ENCODE measurements at regions not wholly inside any gene's neighbourhood (a gene's known extent, or its start where the extent isn't known, plus 50 kb on each side); places are given as distances from the start of the nearest gene placed in this dataset.

- no peak for TF ChIP-seq GATA2 (IDR thresholded peaks at IDR 0.05; ENCODE audit: low read depth, low read length)
- TF ChIP-seq GATA3 (IDR thresholded peaks at IDR 0.05; ENCODE audit: low read depth, low read length), result no peak
Observed at GRCh38 chr20:24211972-24212371, 223.4 kb upstream of the GGTLC1 start.

Data from SH-SY5Y (cell line).